OCI-LY3 (cell line): ENCODE measurements at regions not wholly inside any gene's neighbourhood (a gene's known extent, or its start where the extent isn't known, plus 50 kb on each side); places are given as distances from the start of the nearest gene placed in this dataset.
A peak's percentile ranks its signal among the peaks of the same experiment; 100 is the strongest.

ENCODE experiments used
- H2AFZ ChIP-seq: fragments of 200-600, 300-600 bp; shearing (Covaris generic); 2 replicates; pipeline ENCODE4 v1.6.0; 2014; ENCODE audit warnings: antibody characterized with exemption, low read depth, low read length
- H3K27ac ChIP-seq: fragments of 200-600, 300-600 bp; sonication (generic); 2 replicates; pipeline ENCODE4 v1.5.1; 2014; ENCODE audit warnings: mild to moderate bottlenecking, low read length, moderate library complexity, mixed read lengths
- H3K27me3 ChIP-seq: fragments of 200-600, 300-600 bp; sonication (generic); 2 replicates; pipeline ENCODE4 v1.6.1; 2014; ENCODE audit warnings: low read depth, low read length, mixed read lengths
- H3K36me3 ChIP-seq: fragments of 200-600, 300-600 bp; sonication (generic); replicated peaks from 2 replicates; pipeline ENCODE3; 2014; ENCODE audit warnings: low read depth, low read length, mixed read lengths
- H3K4me1 ChIP-seq: fragments of 300-600, 200-600 bp; sonication (generic); 2 replicates; pipeline ENCODE4 v1.6.1; 2014; ENCODE audit warnings: low read length, mixed read lengths
- H3K4me2 ChIP-seq: fragments of 200-600, 300-600 bp; sonication (generic); 2 replicates; pipeline ENCODE4 v1.6.1; 2014; ENCODE audit warnings: low read length, mixed read lengths
- H3K4me3 ChIP-seq: fragments of 300-600, 200-600 bp; sonication (generic); 2 replicates; pipeline ENCODE4 v1.5.1; 2014; ENCODE audit warnings: antibody characterized with exemption, mild to moderate bottlenecking, low read length, moderate library complexity
- H3K79me2 ChIP-seq: fragments of 300-600, 200-600 bp; shearing (Covaris generic); 2 replicates; pipeline ENCODE4 v1.6.1; 2014; ENCODE audit warnings: mild to moderate bottlenecking, low read length, mixed read lengths
- H3K9ac ChIP-seq: fragments of 300-600, 200-600 bp; shearing (Covaris generic); 2 replicates; pipeline ENCODE4 v1.6.0; 2014; ENCODE audit warnings: mild to moderate bottlenecking, low read length, moderate library complexity
- H3K9me3 ChIP-seq: fragments of 200-600, 300-600 bp; shearing (Covaris generic); 2 replicates; pipeline ENCODE4 v1.6.1; 2014; ENCODE audit warnings: low read length, mixed read lengths; ENCODE audit not compliant: insufficient read depth
- H4K20me1 ChIP-seq: fragments of 200-600, 300-600 bp; sonication (generic); 2 replicates; pipeline ENCODE4 v1.6.1; 2016; ENCODE audit warnings: low read length, mixed read lengths; ENCODE audit not compliant: insufficient read depth
- EZH2phosphoT487 ChIP-seq: fragments of 200-600 bp; shearing (Covaris generic); IDR thresholded peaks from 2 replicates; pipeline ENCODE4 v1.6.1; 2018; ENCODE audit warnings: antibody characterized with exemption, mixed run types, low read depth
- TF ChIP-seq, protein P1 (sequence below): fragments of 200-600, 300-600 bp; sonication (generic); IDR thresholded peaks from 2 replicates; pipeline ENCODE4 v1.5.1; 2014; ENCODE audit warnings: antibody characterized with exemption, low read length, low read depth

DNA sequence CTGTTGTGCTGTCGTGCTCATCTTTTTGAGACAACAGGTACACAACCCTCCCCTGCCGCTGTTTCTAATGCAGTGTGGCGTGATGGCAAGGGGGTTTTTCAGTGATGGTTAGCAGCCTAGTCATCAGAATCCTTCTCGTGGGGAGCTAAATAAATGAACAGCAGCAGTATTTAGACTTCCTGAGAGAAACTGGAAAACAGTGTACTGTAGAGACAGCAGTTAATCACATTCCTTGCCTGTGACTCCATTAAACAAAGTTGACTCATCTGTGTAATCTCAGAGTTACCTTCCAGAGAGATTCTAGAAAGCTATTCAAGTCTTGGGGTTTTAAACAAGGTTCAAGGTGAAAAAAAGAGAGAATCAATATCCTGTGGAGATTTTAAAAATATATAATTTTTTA, 1753.2 kb upstream of the PCDH7 start:
- Histone ChIP-seq H3K4me1 (no peaks in the 10 kb centered on the region), H2AFZ (0 out of 2 replicates have a peak overlapping the region, but pooled peaks have one; percentile 33), H3K36me3 (no peaks in the 10 kb centered on the region)

DNA sequence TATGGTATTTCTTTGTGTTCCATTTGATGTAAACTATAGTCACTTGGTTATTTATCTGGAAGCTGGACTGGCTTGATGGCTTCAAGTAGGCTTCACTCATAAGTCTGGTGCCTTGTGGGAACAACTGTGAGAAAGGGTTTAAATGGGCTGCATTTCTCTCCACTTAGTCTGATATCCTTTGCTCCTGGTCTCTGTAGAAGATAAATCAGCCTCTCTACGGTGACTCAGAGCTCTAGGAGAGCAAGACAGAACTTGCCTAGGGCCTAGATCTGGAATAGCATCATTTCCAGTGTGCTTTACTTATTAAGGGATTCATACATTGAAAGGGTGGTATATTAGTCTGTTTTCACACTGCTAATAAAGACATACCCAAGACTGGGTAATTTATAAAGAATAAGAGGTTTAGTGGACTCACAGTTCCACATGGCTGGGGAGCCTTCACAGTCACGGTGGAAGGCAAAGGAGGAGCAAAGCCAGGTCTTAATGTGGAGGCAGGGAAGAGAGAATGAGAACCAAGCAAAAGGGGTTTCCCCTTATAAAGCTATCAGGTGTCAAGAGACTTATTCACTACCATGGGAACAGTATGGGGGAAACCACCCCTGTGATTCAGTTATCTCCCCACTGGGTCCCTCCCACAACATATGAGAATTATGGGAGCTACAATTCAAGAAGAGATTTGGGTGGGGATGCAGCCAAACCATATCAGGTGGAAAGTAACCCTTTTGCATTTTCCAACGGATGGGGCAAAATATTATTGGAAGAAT, 1746.4 kb upstream of the PCDH7 start:
- Histone ChIP-seq H3K9ac (no peak overlapping the region), H3K9me3 (no peaks in the 10 kb centered on the region), H3K4me3 (no peak overlapping the region), H3K4me1 (no peaks in the 10 kb centered on the region), H2AFZ (no peak overlapping the region), H3K27ac (no peak overlapping the region), H4K20me1 (no peaks in the 10 kb centered on the region), H3K36me3 (no peaks in the 10 kb centered on the region), H3K4me2 (no peak overlapping the region), H3K27me3 (no peaks in the 10 kb centered on the region), H3K79me2 (no peaks in the 10 kb centered on the region)
- TF ChIP-seq EZH2phosphoT487, result no peak
- TF ChIP-seq, protein P1, sequence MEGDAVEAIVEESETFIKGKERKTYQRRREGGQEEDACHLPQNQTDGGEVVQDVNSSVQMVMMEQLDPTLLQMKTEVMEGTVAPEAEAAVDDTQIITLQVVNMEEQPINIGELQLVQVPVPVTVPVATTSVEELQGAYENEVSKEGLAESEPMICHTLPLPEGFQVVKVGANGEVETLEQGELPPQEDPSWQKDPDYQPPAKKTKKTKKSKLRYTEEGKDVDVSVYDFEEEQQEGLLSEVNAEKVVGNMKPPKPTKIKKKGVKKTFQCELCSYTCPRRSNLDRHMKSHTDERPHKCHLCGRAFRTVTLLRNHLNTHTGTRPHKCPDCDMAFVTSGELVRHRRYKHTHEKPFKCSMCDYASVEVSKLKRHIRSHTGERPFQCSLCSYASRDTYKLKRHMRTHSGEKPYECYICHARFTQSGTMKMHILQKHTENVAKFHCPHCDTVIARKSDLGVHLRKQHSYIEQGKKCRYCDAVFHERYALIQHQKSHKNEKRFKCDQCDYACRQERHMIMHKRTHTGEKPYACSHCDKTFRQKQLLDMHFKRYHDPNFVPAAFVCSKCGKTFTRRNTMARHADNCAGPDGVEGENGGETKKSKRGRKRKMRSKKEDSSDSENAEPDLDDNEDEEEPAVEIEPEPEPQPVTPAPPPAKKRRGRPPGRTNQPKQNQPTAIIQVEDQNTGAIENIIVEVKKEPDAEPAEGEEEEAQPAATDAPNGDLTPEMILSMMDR, result no peak

More for the DNA sequence above, 1753.2 kb upstream of the PCDH7 start:
- Histone ChIP-seq H3K9me3 (no peaks in the 10 kb centered on the region), H3K27ac (no peak overlapping the region), H3K79me2 (no peaks in the 10 kb centered on the region), H3K27me3 (no peaks in the 10 kb centered on the region), H3K9ac (no peak overlapping the region), H3K4me3 (no peak overlapping the region), H3K4me2 (no peak overlapping the region), H4K20me1 (no peaks in the 10 kb centered on the region)
- TF ChIP-seq EZH2phosphoT487, result no peak
- TF ChIP-seq, protein P1, result no peak

DNA sequence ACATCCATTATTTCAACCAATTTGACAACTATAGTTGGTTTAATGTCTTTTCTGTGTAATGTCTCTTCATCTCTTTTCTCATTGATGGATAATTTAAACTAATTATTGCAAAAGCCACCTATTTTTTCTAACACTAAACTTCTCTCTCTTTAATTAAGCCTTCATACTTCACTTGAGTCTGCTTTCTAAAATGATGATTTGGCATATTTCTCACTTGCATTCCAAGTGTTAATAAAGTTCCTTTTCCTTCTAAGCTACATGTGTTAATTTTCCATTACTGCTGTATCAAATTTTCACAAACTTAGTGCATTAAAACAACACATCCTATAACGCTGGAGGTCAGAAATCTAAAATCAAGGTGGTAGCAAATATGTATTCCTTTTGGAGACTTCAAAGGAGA, 1743.8 kb upstream of the PCDH7 start:
- TF ChIP-seq, protein P1, result no peak
- TF ChIP-seq EZH2phosphoT487, result no peak

DNA sequence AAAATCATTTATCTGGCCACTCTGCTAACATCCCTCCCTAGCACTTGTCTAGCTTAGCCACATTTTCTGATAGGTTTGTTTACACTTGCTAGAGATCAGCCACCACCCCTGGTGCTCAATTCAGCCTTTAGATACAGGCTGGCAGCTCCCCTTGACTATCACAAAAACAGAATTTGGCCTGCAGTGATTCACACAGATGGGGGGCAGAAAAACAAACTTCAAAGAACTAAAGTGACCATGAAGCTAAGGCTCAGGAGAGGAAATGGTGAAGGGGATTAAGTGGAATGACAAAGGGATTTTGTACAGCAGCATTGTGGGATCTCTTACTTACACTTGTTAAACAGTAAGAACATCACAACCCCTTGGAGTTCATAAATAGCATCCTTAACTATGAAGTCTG, 1718.0 kb upstream of the PCDH7 start:
- H3K9me3 ChIP-seq, result no peaks in the 10 kb centered on the region
- H3K4me3 ChIP-seq, result no peak overlapping the region
- TF ChIP-seq EZH2phosphoT487, result no peak
- TF ChIP-seq, protein P1, result no peak
- H3K79me2 ChIP-seq, result no peaks in the 10 kb centered on the region
- no peaks in the 10 kb centered on the region for H3K4me1 ChIP-seq
- no peak overlapping the region for H3K4me2 ChIP-seq
- H3K9ac ChIP-seq, result no peak overlapping the region
- no peaks in the 10 kb centered on the region for H3K27me3 ChIP-seq
- H3K36me3 ChIP-seq, result no peaks in the 10 kb centered on the region
- H2AFZ ChIP-seq, result no peak overlapping the region
- no peaks in the 10 kb centered on the region for H4K20me1 ChIP-seq
- no peak overlapping the region for H3K27ac ChIP-seq

More for the DNA sequence above, 1743.8 kb upstream of the PCDH7 start:
- Histone ChIP-seq H3K4me2 (no peak overlapping the region), H3K9me3 (no peaks in the 10 kb centered on the region), H3K4me3 (no peak overlapping the region), H3K27ac (no peak overlapping the region), H2AFZ (no peak overlapping the region), H3K36me3 (no peaks in the 10 kb centered on the region), H4K20me1 (no peaks in the 10 kb centered on the region), H3K27me3 (no peaks in the 10 kb centered on the region), H3K4me1 (no peaks in the 10 kb centered on the region), H3K79me2 (no peaks in the 10 kb centered on the region), H3K9ac (no peak overlapping the region)
